Esophagus muscularis mucosa (tissue), 4 donors: ENCODE measurements at regions not wholly inside any gene's neighbourhood (a gene's known extent, or its start where the extent isn't known, plus 50 kb on each side); places are given as distances from the start of the nearest gene placed in this dataset.

Source experiments
- EP300 ChIP-seq: sonication (generic); formaldehyde crosslinking; IDR thresholded peaks from one replicate; pipeline ENCODE4 v1.6.1; 2017; ENCODE audit warnings: antibody characterized with exemption
- POLR2A ChIP-seq: fragments of 450-650 bp; IDR thresholded peaks from one replicate; pipeline ENCODE4 v1.6.1; 2017; ENCODE audit warnings: antibody characterized with exemption, moderate library complexity, mild to moderate bottlenecking, low read depth
- POLR2AphosphoS5 ChIP-seq, 2 donors: sonication (generic); formaldehyde crosslinking; IDR thresholded peaks; one replicate each; pipeline ENCODE4 v1.6.1; 2017; ENCODE audit warnings: antibody characterized with exemption in 2 of 2
- TF ChIP-seq, protein P1 (sequence below), 3 experiments: fragments of 200-600 bp in 2 of 3; fragments of 450-650 bp in 1 of 3; sonication (generic) in 2 of 3; IDR thresholded peaks; one replicate each; pipeline ENCODE4 v1.5.1; 2017 to 2019; ENCODE audit warnings: antibody characterized with exemption in 3 of 3, mild to moderate bottlenecking in 2 of 3, moderate library complexity in 1 of 3

DNA sequence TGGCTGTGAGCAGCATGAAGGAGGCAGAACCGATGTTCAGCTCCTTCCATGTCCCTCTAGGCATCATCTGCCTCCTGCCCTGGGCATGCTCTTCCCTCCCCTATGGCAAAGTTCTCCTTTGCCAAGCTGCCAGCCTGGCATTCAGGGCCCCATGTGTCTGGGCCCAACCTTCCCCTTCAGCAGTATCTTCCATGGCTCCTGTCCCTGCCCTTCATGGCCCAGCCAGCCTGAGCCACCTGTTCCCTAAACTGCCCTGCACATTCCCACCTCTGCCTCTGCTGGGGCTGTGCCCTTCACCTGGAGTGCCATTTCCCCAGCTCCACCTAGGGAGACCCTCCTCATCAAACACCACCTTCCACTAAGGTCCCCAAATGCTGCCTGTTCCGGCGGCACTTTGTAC is 74.0 kb upstream of the TCL1A start:
- TF ChIP-seq, protein P1, sequence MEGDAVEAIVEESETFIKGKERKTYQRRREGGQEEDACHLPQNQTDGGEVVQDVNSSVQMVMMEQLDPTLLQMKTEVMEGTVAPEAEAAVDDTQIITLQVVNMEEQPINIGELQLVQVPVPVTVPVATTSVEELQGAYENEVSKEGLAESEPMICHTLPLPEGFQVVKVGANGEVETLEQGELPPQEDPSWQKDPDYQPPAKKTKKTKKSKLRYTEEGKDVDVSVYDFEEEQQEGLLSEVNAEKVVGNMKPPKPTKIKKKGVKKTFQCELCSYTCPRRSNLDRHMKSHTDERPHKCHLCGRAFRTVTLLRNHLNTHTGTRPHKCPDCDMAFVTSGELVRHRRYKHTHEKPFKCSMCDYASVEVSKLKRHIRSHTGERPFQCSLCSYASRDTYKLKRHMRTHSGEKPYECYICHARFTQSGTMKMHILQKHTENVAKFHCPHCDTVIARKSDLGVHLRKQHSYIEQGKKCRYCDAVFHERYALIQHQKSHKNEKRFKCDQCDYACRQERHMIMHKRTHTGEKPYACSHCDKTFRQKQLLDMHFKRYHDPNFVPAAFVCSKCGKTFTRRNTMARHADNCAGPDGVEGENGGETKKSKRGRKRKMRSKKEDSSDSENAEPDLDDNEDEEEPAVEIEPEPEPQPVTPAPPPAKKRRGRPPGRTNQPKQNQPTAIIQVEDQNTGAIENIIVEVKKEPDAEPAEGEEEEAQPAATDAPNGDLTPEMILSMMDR (IDR thresholded peaks at IDR 0.05) = no peak
- TF ChIP-seq POLR2A (no peak), POLR2AphosphoS5 (IDR thresholded peaks at IDR 0.05) (no peak), EP300 (no peak)
